Endothelial cell of umbilical vein (primary cell): ENCODE measurements at regions not wholly inside any gene's neighbourhood (a gene's known extent, or its start where the extent isn't known, plus 50 kb on each side); places are given as distances from the start of the nearest gene placed in this dataset.

ENCODE experiments used
- BruUV-seq: library from RNA; stranded (reverse); fragments of 400-500 nt; replicated peaks from 2 replicates; lab custom pipeline; 2021; lab: Mats Ljungman, UMichigan
- CTCF ChIA-PET: fragments of 300-600, 350-600 bp; sonication (Branson Sonifier 250); formaldehyde crosslinking; loops from one replicate; lab custom pipeline; 2021; ENCODE audit warnings: antibody characterized with exemption, inconsistent platforms; lab: Charles Lee
- POLR2A ChIA-PET: fragments of 300-600, 350-600 bp; sonication (Branson Sonifier 250); formaldehyde crosslinking; loops from one replicate; lab custom pipeline; 2021; ENCODE audit warnings: antibody characterized with exemption, inconsistent platforms; lab: Charles Lee
- DNase-seq: peaks from one replicate; pipeline ENCODE4 v3.0.0-alpha.2; 2011; ENCODE audit warnings: low read depth, low spot score
- FAIRE-seq: peaks from 2 replicates; lab custom pipeline; 2011; peaks lifted over from hg19 to GRCh38; lab: Jason Lieb, UNC
- H2AFZ ChIP-seq: 2 replicates; pipeline ENCODE4 v1.6.0; 2012; ENCODE audit warnings: low read depth, low read length, control low read depth, inconsistent platforms
- H3K27ac ChIP-seq: 2 replicates; pipeline ENCODE4 v1.5.1; 2011; ENCODE audit warnings: low read depth, mild to moderate bottlenecking, control low read depth, low read length, moderate library complexity; ENCODE audit not compliant: insufficient read depth
- H3K27me3 ChIP-seq, 2 experiments: 2 replicates each; pipeline versions ENCODE4 v1.6.0 to v1.6.1; 2011; ENCODE audit warnings: low read length in 2 of 2, mixed read lengths in 1 of 2; ENCODE audit not compliant: control insufficient read depth in 2 of 2, insufficient read depth in 2 of 2
- H3K36me3 ChIP-seq, 2 experiments: 2 replicates in 1 of 2; 3 replicates in 1 of 2; pipeline ENCODE4 v1.5.1; 2011; ENCODE audit warnings: low read length in 2 of 2, mild to moderate bottlenecking in 1 of 2, moderate library complexity in 1 of 2; ENCODE audit not compliant: control insufficient read depth in 2 of 2, insufficient read depth in 2 of 2; ENCODE audit errors: extremely low read depth in 1 of 2
- H3K4me1 ChIP-seq: 3 replicates; pipeline ENCODE4 v1.5.1; 2011; ENCODE audit warnings: mild to moderate bottlenecking, low read length; ENCODE audit not compliant: control insufficient read depth, insufficient read depth; ENCODE audit errors: extremely low read depth
- H3K4me2 ChIP-seq: 2 replicates; pipeline ENCODE4 v1.6.1; 2011; ENCODE audit warnings: low read length, control low read depth, mixed read lengths; ENCODE audit not compliant: insufficient read depth
- H3K4me3 ChIP-seq, 3 experiments: fragments of 200-600 bp in 1 of 3; sonication (generic), shearing (Covaris generic) in 1 of 3; replicated peaks in 1 of 3; 2 replicates each; pipeline ENCODE4 v1.5.1; 2011 to 2016; ENCODE audit warnings: control low read depth in 3 of 3, low read length in 3 of 3, mild to moderate bottlenecking in 2 of 3, inconsistent platforms in 1 of 3, low read depth in 1 of 3, moderate library complexity in 1 of 3; ENCODE audit not compliant: insufficient read depth in 1 of 3
- H3K79me2 ChIP-seq: 2 replicates; pipeline ENCODE4 v1.6.0; 2012; ENCODE audit warnings: low read length, inconsistent platforms; ENCODE audit not compliant: control insufficient read depth, insufficient read depth
- H3K9ac ChIP-seq: replicated peaks from 2 replicates; pipeline ENCODE3; 2011; ENCODE audit warnings: low read length, control low read depth; ENCODE audit not compliant: insufficient read depth; ENCODE audit errors: extremely low read depth
- H3K9me1 ChIP-seq: replicated peaks from 3 replicates; pipeline ENCODE4 v1.6.0; 2011; ENCODE audit warnings: mild to moderate bottlenecking, low read length; ENCODE audit not compliant: control insufficient read depth, insufficient read depth; ENCODE audit errors: extremely low read depth
- H3K9me3 ChIP-seq: replicated peaks from 2 replicates; pipeline ENCODE4 v1.5.1; 2012; ENCODE audit warnings: low read length, inconsistent platforms; ENCODE audit not compliant: control insufficient read depth, insufficient read depth
- H4K20me1 ChIP-seq: replicated peaks from 2 replicates; pipeline ENCODE3; 2011; ENCODE audit warnings: mild to moderate bottlenecking, low read length; ENCODE audit not compliant: control insufficient read depth, insufficient read depth; ENCODE audit errors: extremely low read depth
- EZH2 ChIP-seq: IDR thresholded peaks from 2 replicates; pipeline ENCODE4 v1.6.1; 2012; ENCODE audit warnings: borderline replicate concordance, low read depth, mild to moderate bottlenecking, moderate library complexity, low read length, inconsistent platforms; ENCODE audit not compliant: severe bottlenecking
- FOS ChIP-seq: IDR thresholded peaks from 2 replicates; pipeline ENCODE4 v1.6.1; 2011; ENCODE audit warnings: mild to moderate bottlenecking, low read length, moderate library complexity, borderline replicate concordance; ENCODE audit not compliant: insufficient read depth
- GATA2 ChIP-seq: IDR thresholded peaks from 2 replicates; pipeline ENCODE4 v1.7.0; 2011; ENCODE audit warnings: low read depth, mild to moderate bottlenecking, moderate library complexity, mixed read lengths, low read length; ENCODE audit not compliant: insufficient read length, insufficient read depth
- JUN ChIP-seq: IDR thresholded peaks from 2 replicates; pipeline ENCODE4 v1.6.1; 2011; ENCODE audit warnings: borderline replicate concordance, low read depth; ENCODE audit not compliant: insufficient read length, insufficient read depth
- MYC ChIP-seq: IDR thresholded peaks from one replicate; pipeline ENCODE4 v1.6.1; 2011; ENCODE audit warnings: mild to moderate bottlenecking, low read depth, low read length
- POLR2A ChIP-seq: IDR thresholded peaks from 2 replicates; pipeline ENCODE4 v1.6.1; 2012; ENCODE audit warnings: low read depth, mild to moderate bottlenecking, control low read depth, low read length
- POLR2AphosphoS5 ChIP-seq: IDR thresholded peaks from 2 replicates; pipeline ENCODE4 v1.6.1; 2012; ENCODE audit warnings: low read depth, mild to moderate bottlenecking, control low read depth, low read length, moderate library complexity; ENCODE audit not compliant: insufficient read depth
- dilution Hi-C: fragments of 300-500 bp; cut with MboI; formaldehyde crosslinking; loops from one replicate; pipeline ENCODE4 v1.15.0; 2019; ENCODE audit warnings: low sequenced_read_pairs; ENCODE audit not compliant: extremely low pct_ligation_motif_present
- intact Hi-C: fragments of 100-400 bp; cut with micrococcal nuclease; formaldehyde crosslinking; loops from one replicate; pipeline ENCODE4 v1.10.0; 2022
- TF ChIP-seq, protein P1 (sequence below): IDR thresholded peaks from 2 replicates; pipeline ENCODE4 v1.6.1; 2011; ENCODE audit not compliant: insufficient read depth, insufficient read length
- TF ChIP-seq, protein P2 (sequence below), 2 donors: IDR thresholded peaks; 1 replicate in 1 of 2; 2 replicates in 1 of 2; pipeline ENCODE4 v1.5.1; 2011; ENCODE audit warnings: low read length in 2 of 2, mild to moderate bottlenecking in 2 of 2, moderate library complexity in 2 of 2, control low read depth in 1 of 2, inconsistent platforms in 1 of 2, low read depth in 1 of 2; ENCODE audit not compliant: insufficient read depth in 1 of 2; ENCODE audit errors: extremely low read depth in 1 of 2

DNA sequence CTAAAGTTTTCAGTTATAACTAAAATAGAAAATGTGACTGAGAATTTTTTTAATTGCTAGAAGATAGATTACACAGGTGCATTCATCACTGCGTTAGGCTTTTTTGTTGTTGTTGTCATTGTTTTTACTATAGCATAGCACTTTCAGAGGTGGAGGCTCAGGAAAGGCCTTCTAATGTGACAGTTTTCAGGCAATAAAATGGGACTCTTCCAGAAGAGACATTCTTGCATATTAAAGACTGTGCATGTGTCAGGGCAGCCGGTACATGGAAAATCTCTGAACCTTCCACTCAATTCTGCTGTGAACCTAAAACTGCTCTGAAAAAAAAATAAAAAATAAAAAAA, 175.2 kb downstream of the METTL4 start:
- no peaks in the 10 kb centered on the region for H3K4me1 ChIP-seq
- H3K27ac ChIP-seq = no peak overlapping the region
- intact Hi-C loops = no loop called here
- ChIA-PET POLR2A (no interaction called here), CTCF (interaction anchor here (1.5 kb wide), 1 partner anchor 146 kb away, joined by 4 read pairs; no protein-coding TSS in a partner anchor)
- H3K4me2 ChIP-seq = no peak overlapping the region
- H4K20me1 ChIP-seq = no peaks in the 10 kb centered on the region
- no peaks in the 10 kb centered on the region for H3K27me3 ChIP-seq
- TF ChIP-seq FOS = no peak
- no peak for TF ChIP-seq POLR2AphosphoS5
- no peak for TF ChIP-seq JUN
- TF ChIP-seq EZH2 = no peak
- no peak for TF ChIP-seq POLR2A
- no peak for TF ChIP-seq MYC
- TF ChIP-seq, protein P1, sequence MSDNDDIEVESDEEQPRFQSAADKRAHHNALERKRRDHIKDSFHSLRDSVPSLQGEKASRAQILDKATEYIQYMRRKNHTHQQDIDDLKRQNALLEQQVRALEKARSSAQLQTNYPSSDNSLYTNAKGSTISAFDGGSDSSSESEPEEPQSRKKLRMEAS = no peak
- H3K36me3 ChIP-seq = no peaks in the 10 kb centered on the region
- no peak overlapping the region for H2AFZ ChIP-seq
- FAIRE-seq (no peak), DNase-seq (no peak)
- no peaks in the 10 kb centered on the region for H3K9me1 ChIP-seq
- no peak overlapping the region for H3K9ac ChIP-seq
- dilution Hi-C loops = no loop called here
- H3K9me3 ChIP-seq = no peaks in the 10 kb centered on the region
- no TSS peak for BruUV-seq
- no peaks in the 10 kb centered on the region for H3K79me2 ChIP-seq
- no peak overlapping the region for H3K4me3 ChIP-seq

DNA sequence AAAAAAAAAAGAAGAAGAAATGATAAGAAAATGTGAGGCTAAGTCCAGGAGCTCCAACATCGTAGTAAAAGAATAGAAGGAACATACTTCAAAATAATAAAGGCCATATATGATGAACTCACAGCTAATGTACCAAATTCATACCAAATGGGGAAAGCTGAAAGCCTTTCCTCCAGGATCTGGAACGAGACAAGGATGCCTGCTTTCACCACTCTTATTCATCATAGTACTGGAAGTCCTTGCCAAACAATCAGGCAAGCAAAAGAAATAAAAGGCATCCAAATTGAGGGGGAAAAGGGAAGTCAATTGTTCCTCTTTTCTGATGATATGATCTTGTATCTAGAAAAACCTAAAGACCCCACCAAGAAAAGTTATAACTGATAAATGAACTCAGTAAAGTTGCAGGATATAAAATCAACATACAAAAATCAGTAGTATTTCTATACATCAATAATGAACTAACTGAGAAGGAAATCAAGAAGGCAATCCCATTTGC, 170.6 kb downstream of the METTL4 start:
- intact Hi-C loops = no loop called here
- Histone ChIP-seq H4K20me1 (no peaks in the 10 kb centered on the region), H3K36me3 (no peaks in the 10 kb centered on the region), H3K27ac (no peak overlapping the region), H3K27me3 (no peaks in the 10 kb centered on the region), H3K4me2 (no peak overlapping the region), H3K79me2 (no peaks in the 10 kb centered on the region), H3K9me1 (no peaks in the 10 kb centered on the region), H3K4me1 (no peaks in the 10 kb centered on the region), H3K9ac (no peak overlapping the region), H3K9me3 (no peaks in the 10 kb centered on the region), H3K4me3 (no peak overlapping the region), H2AFZ (no peak overlapping the region)
- no TSS peak for BruUV-seq
- FAIRE-seq = no peak
- ChIA-PET POLR2A (no interaction called here), CTCF (no interaction called here)
- DNase-seq = no peak
- TF ChIP-seq POLR2A (no peak), GATA2 (no peak), EZH2 (no peak), MYC (no peak), JUN (no peak), POLR2AphosphoS5 (no peak), FOS (no peak)
- TF ChIP-seq, protein P2, sequence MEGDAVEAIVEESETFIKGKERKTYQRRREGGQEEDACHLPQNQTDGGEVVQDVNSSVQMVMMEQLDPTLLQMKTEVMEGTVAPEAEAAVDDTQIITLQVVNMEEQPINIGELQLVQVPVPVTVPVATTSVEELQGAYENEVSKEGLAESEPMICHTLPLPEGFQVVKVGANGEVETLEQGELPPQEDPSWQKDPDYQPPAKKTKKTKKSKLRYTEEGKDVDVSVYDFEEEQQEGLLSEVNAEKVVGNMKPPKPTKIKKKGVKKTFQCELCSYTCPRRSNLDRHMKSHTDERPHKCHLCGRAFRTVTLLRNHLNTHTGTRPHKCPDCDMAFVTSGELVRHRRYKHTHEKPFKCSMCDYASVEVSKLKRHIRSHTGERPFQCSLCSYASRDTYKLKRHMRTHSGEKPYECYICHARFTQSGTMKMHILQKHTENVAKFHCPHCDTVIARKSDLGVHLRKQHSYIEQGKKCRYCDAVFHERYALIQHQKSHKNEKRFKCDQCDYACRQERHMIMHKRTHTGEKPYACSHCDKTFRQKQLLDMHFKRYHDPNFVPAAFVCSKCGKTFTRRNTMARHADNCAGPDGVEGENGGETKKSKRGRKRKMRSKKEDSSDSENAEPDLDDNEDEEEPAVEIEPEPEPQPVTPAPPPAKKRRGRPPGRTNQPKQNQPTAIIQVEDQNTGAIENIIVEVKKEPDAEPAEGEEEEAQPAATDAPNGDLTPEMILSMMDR (IDR thresholded peaks at IDR 0.05; ENCODE audit: extremely low read depth in 1 of 2, insufficient read depth in 1 of 2, low read depth in 1 of 2, low read length in 2 of 2) = no peak
- TF ChIP-seq, protein P1 = no peak
- dilution Hi-C loops = no loop called here
